T-helper 2 cell treated with Interferon-gamma antibody and Interleukin-4, amounts not matched to agents 5 μg/mL and 100 μg/mL, for 36 hours (primary cell): ENCODE measurements at regions not wholly inside any gene's neighbourhood (a gene's known extent, or its start where the extent isn't known, plus 50 kb on each side); places are given as distances from the start of the nearest gene placed in this dataset.

Experiments
- DNase-seq: peaks from one replicate; pipeline ENCODE4 v3.0.0; 2021; ENCODE audit warnings: low spot score
- H3K27ac Mint-ChIP-seq: one replicate; pipeline ENCODE4 v1.8.0; 2021; ENCODE audit warnings: mild to moderate bottlenecking, mixed read lengths
- H3K27me3 Mint-ChIP-seq: one replicate; pipeline ENCODE4 v1.8.0; 2021; ENCODE audit warnings: low read depth, mixed read lengths
- H3K36me3 Mint-ChIP-seq: one replicate; pipeline ENCODE4 v1.8.0; 2021; ENCODE audit warnings: low read depth, mixed read lengths
- H3K4me1 Mint-ChIP-seq: one replicate; pipeline ENCODE4 v1.8.0; 2021; ENCODE audit warnings: low read depth, mixed read lengths
- H3K4me3 Mint-ChIP-seq: one replicate; pipeline ENCODE4 v1.8.0; 2022; ENCODE audit warnings: mild to moderate bottlenecking, moderate library complexity, mixed read lengths
- H3K9me3 Mint-ChIP-seq: one replicate; pipeline ENCODE4 v1.8.0; 2021; ENCODE audit warnings: mixed read lengths

GRCh38 chr4:79513576-79513975 is 105.5 kb upstream of the GK2 start:
- Mint-ChIP-seq H3K27ac (no peak overlapping the region), H3K4me1 (no peaks in the 10 kb centered on the region), H3K27me3 (peaks cover 2% of the 10 kb centered on the region), H3K4me3 (no peak overlapping the region), H3K36me3 (no peaks in the 10 kb centered on the region), H3K9me3 (no peaks in the 10 kb centered on the region)
- DNase-seq: no peak

- Mint-ChIP-seq H3K4me3 (no peak overlapping the region), H3K27me3 (peaks cover 2% of the 10 kb centered on the region), H3K27ac (no peak overlapping the region), H3K9me3 (no peaks in the 10 kb centered on the region), H3K36me3 (no peaks in the 10 kb centered on the region), H3K4me1 (no peaks in the 10 kb centered on the region)
- DNase-seq: no peak
Measured at GRCh38 chr4:79512363-79512762, 104.3 kb upstream of the GK2 start.

- Mint-ChIP-seq H3K4me3 (no peak overlapping the region), H3K27me3 (no peaks in the 10 kb centered on the region), H3K9me3 (no peaks in the 10 kb centered on the region), H3K27ac (no peak overlapping the region), H3K4me1 (no peaks in the 10 kb centered on the region), H3K36me3 (no peaks in the 10 kb centered on the region)
- DNase-seq: no peak
Measured at GRCh38 chr4:79502081-79502480, 94.1 kb upstream of the GK2 start.

GRCh38 chr4:79498282-79498681 is 90.3 kb upstream of the GK2 start:
- no peaks in the 10 kb centered on the region for H3K4me1 Mint-ChIP-seq
- H3K27me3 Mint-ChIP-seq: no peaks in the 10 kb centered on the region
- H3K27ac Mint-ChIP-seq: no peak overlapping the region
- no peaks in the 10 kb centered on the region for H3K36me3 Mint-ChIP-seq
- no peak for DNase-seq
- no peak overlapping the region for H3K4me3 Mint-ChIP-seq
- H3K9me3 Mint-ChIP-seq: no peaks in the 10 kb centered on the region

- DNase-seq: no peak
- Mint-ChIP-seq H3K4me3 (no peak overlapping the region), H3K36me3 (no peaks in the 10 kb centered on the region), H3K27ac (no peak overlapping the region), H3K9me3 (no peaks in the 10 kb centered on the region), H3K4me1 (no peaks in the 10 kb centered on the region), H3K27me3 (no peaks in the 10 kb centered on the region)
Measured at GRCh38 chr4:79497001-79497400, 89.0 kb upstream of the GK2 start.

- Mint-ChIP-seq H3K4me1 (no peaks in the 10 kb centered on the region), H3K9me3 (no peaks in the 10 kb centered on the region), H3K27me3 (no peaks in the 10 kb centered on the region), H3K36me3 (no peaks in the 10 kb centered on the region), H3K4me3 (no peak overlapping the region), H3K27ac (no peak overlapping the region)
- no peak for DNase-seq
Measured at GRCh38 chr4:79495447-79495846, 87.4 kb upstream of the GK2 start.

- Mint-ChIP-seq H3K4me3 (no peak overlapping the region), H3K9me3 (no peaks in the 10 kb centered on the region), H3K27me3 (no peaks in the 10 kb centered on the region), H3K36me3 (no peaks in the 10 kb centered on the region), H3K27ac (no peak overlapping the region), H3K4me1 (no peaks in the 10 kb centered on the region)
- DNase-seq: no peak
Measured at GRCh38 chr4:79492148-79492547, 84.1 kb upstream of the GK2 start.

GRCh38 chr4:79489506-79489905 is 81.5 kb upstream of the GK2 start:
- no peaks in the 10 kb centered on the region for H3K9me3 Mint-ChIP-seq
- H3K4me1 Mint-ChIP-seq: no peaks in the 10 kb centered on the region
- no peak for DNase-seq
- H3K27ac Mint-ChIP-seq: no peak overlapping the region
- H3K36me3 Mint-ChIP-seq: no peaks in the 10 kb centered on the region
- no peak overlapping the region for H3K4me3 Mint-ChIP-seq
- H3K27me3 Mint-ChIP-seq: no peaks in the 10 kb centered on the region

GRCh38 chr4:79476196-79476595 is 68.2 kb upstream of the GK2 start:
- Mint-ChIP-seq H3K4me1 (no peaks in the 10 kb centered on the region), H3K27me3 (no peaks in the 10 kb centered on the region), H3K27ac (no peak overlapping the region), H3K9me3 (no peaks in the 10 kb centered on the region), H3K4me3 (no peak overlapping the region), H3K36me3 (no peaks in the 10 kb centered on the region)
- no peak for DNase-seq

- no peaks in the 10 kb centered on the region for H3K9me3 Mint-ChIP-seq
- no peaks in the 10 kb centered on the region for H3K27me3 Mint-ChIP-seq
- H3K27ac Mint-ChIP-seq: no peak overlapping the region
- H3K4me3 Mint-ChIP-seq: no peak overlapping the region
- H3K4me1 Mint-ChIP-seq: no peaks in the 10 kb centered on the region
- no peak for DNase-seq
- H3K36me3 Mint-ChIP-seq: no peaks in the 10 kb centered on the region
Measured at GRCh38 chr4:79473439-79473724, 65.4 kb upstream of the GK2 start.

GRCh38 chr4:79472693-79473438 is 64.8 kb upstream of the GK2 start:
- no peak overlapping the region for H3K4me3 Mint-ChIP-seq
- no peaks in the 10 kb centered on the region for H3K27me3 Mint-ChIP-seq
- no peak overlapping the region for H3K27ac Mint-ChIP-seq
- no peaks in the 10 kb centered on the region for H3K36me3 Mint-ChIP-seq
- no peaks in the 10 kb centered on the region for H3K9me3 Mint-ChIP-seq
- no peaks in the 10 kb centered on the region for H3K4me1 Mint-ChIP-seq
- DNase-seq: no peak

GRCh38 chr4:79472036-79472435 is 64.0 kb upstream of the GK2 start:
- H3K4me1 Mint-ChIP-seq: no peaks in the 10 kb centered on the region
- no peaks in the 10 kb centered on the region for H3K27me3 Mint-ChIP-seq
- H3K4me3 Mint-ChIP-seq: no peak overlapping the region
- no peak overlapping the region for H3K27ac Mint-ChIP-seq
- no peaks in the 10 kb centered on the region for H3K36me3 Mint-ChIP-seq
- no peak for DNase-seq
- no peaks in the 10 kb centered on the region for H3K9me3 Mint-ChIP-seq

GRCh38 chr4:79471309-79471708 is 63.3 kb upstream of the GK2 start:
- DNase-seq: no peak
- H3K27me3 Mint-ChIP-seq: no peaks in the 10 kb centered on the region
- no peaks in the 10 kb centered on the region for H3K4me1 Mint-ChIP-seq
- H3K27ac Mint-ChIP-seq: no peak overlapping the region
- H3K9me3 Mint-ChIP-seq: no peaks in the 10 kb centered on the region
- no peak overlapping the region for H3K4me3 Mint-ChIP-seq
- H3K36me3 Mint-ChIP-seq: no peaks in the 10 kb centered on the region

- Mint-ChIP-seq H3K4me1 (no peaks in the 10 kb centered on the region), H3K27ac (no peak overlapping the region), H3K36me3 (no peaks in the 10 kb centered on the region), H3K9me3 (no peaks in the 10 kb centered on the region), H3K4me3 (no peak overlapping the region), H3K27me3 (no peaks in the 10 kb centered on the region)
- no peak for DNase-seq
Measured at GRCh38 chr4:79467246-79467932, 59.4 kb upstream of the GK2 start.

- H3K36me3 Mint-ChIP-seq: no peaks in the 10 kb centered on the region
- H3K27ac Mint-ChIP-seq: no peak overlapping the region
- H3K9me3 Mint-ChIP-seq: no peaks in the 10 kb centered on the region
- no peak for DNase-seq
- H3K4me1 Mint-ChIP-seq: no peaks in the 10 kb centered on the region
- H3K4me3 Mint-ChIP-seq: no peak overlapping the region
- no peaks in the 10 kb centered on the region for H3K27me3 Mint-ChIP-seq
Measured at GRCh38 chr4:79466621-79467020, 58.6 kb upstream of the GK2 start.
